A673 (cell line): ENCODE measurements at regions not wholly inside any gene's neighbourhood (a gene's known extent, or its start where the extent isn't known, plus 50 kb on each side); places are given as distances from the start of the nearest gene placed in this dataset.

Experiments used
- CTCF ChIP-seq: fragments of 300-800, 200-600 bp; sonication (generic); conservative IDR thresholded peaks from 2 replicates; pipeline ENCODE4 v1.5.1; 2017; ENCODE audit warnings: low read depth, mild to moderate bottlenecking, antibody characterized with exemption, low read length, moderate library complexity, mixed read lengths
- EZH2 ChIP-seq: fragments of 200-600 bp; sonication (generic); IDR thresholded peaks from 2 replicates; pipeline ENCODE4 v1.6.1; 2017; ENCODE audit warnings: borderline replicate concordance, low read depth, mild to moderate bottlenecking, mixed read lengths, antibody characterized with exemption, low read length; ENCODE audit not compliant: poor library complexity, severe bottlenecking

DNA sequence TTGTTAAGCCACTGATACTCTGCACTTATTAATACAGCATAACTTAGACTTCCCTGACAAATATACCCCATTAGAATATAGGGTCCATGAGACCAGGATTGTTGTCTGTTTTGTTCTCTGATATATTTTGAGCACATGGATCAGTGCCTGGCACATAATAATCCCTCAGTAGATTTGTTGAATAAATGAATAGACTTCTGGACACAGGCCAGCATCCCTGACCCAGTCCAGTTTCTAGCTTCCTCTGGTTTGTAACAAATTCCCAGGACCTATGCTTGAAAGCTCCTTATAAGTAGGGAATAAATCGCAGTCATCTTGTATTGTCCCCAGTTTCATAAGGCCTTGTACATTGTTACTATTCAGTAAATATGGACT, 58.2 kb upstream of the GADD45A start:
- TF ChIP-seq CTCF (no peak), EZH2 (no peak)
